Liver (tissue), 7 donors: ENCODE measurements at regions not wholly inside any gene's neighbourhood (a gene's known extent, or its start where the extent isn't known, plus 50 kb on each side); places are given as distances from the start of the nearest gene placed in this dataset.

Source experiments
- DNase-seq: peaks from one replicate; pipeline ENCODE4 v3.0.0-alpha.2; 2017; ENCODE audit warnings: low spot score
- H3K27ac ChIP-seq, 2 donors: one replicate each; pipeline ENCODE4 v1.7.0; 2013; ENCODE audit warnings: inconsistent platforms in 2 of 2, low read length in 2 of 2, control low read depth in 1 of 2, low read depth in 1 of 2, mild to moderate bottlenecking in 1 of 2
- H3K27me3 ChIP-seq, 4 donors: one replicate each; pipeline versions ENCODE4 v1.6.1 to v1.7.0; 2013; ENCODE audit warnings: low read length in 3 of 4, inconsistent platforms in 1 of 4, mild to moderate bottlenecking in 1 of 4, moderate library complexity in 1 of 4; ENCODE audit not compliant: control insufficient read depth in 4 of 4, insufficient read depth in 4 of 4
- H3K36me3 ChIP-seq, 4 donors: one replicate each; pipeline versions ENCODE4 v1.6.1 to v1.7.0; 2013; ENCODE audit warnings: low read length in 3 of 4, mild to moderate bottlenecking in 3 of 4, low read depth in 1 of 4, moderate library complexity in 1 of 4; ENCODE audit not compliant: control insufficient read depth in 4 of 4, insufficient read depth in 3 of 4
- H3K4me1 ChIP-seq, 4 donors: one replicate each; pipeline versions ENCODE4 v1.6.1 to v1.7.0; 2013; ENCODE audit warnings: low read length in 3 of 4, mild to moderate bottlenecking in 3 of 4, moderate library complexity in 1 of 4; ENCODE audit not compliant: control insufficient read depth in 4 of 4, insufficient read depth in 4 of 4
- H3K4me3 ChIP-seq, 3 donors: one replicate each; pipeline versions ENCODE4 v1.6.1 to v1.7.0; 2013; ENCODE audit warnings: low read length in 3 of 3, control low read depth in 1 of 3, low read depth in 1 of 3, mild to moderate bottlenecking in 1 of 3
- H3K9ac ChIP-seq, 2 donors: one replicate each; pipeline ENCODE4 v1.7.0; 2013; ENCODE audit warnings: low read length in 2 of 2, mild to moderate bottlenecking in 2 of 2, moderate library complexity in 2 of 2, control low read depth in 1 of 2, low read depth in 1 of 2
- H3K9me3 ChIP-seq, 4 donors: one replicate each; pipeline versions ENCODE4 v1.6.1 to v1.7.0; 2013; ENCODE audit warnings: low read length in 3 of 4; ENCODE audit not compliant: control insufficient read depth in 4 of 4
- ATF3 ChIP-seq: IDR thresholded peaks from 2 replicates; pipeline ENCODE4 v1.6.1; 2016; ENCODE audit warnings: antibody characterized with exemption
- EGR1 ChIP-seq, 2 donors: IDR thresholded peaks; 2 replicates each; pipeline ENCODE4 v1.6.1; 2016 to 2018; ENCODE audit warnings: antibody characterized with exemption in 2 of 2, low read depth in 2 of 2
- FOXA1 ChIP-seq: IDR thresholded peaks from 2 replicates; pipeline ENCODE4 v1.6.1; 2016; ENCODE audit warnings: antibody characterized with exemption
- FOXA2 ChIP-seq: IDR thresholded peaks from 2 replicates; pipeline ENCODE4 v1.6.1; 2016; ENCODE audit warnings: antibody characterized with exemption
- HNF4A ChIP-seq, 2 donors: conservative IDR thresholded peaks; 2 replicates each; pipeline ENCODE4 v1.6.1; 2016; ENCODE audit warnings: antibody characterized with exemption in 2 of 2, mild to moderate bottlenecking in 2 of 2
- HNF4G ChIP-seq: IDR thresholded peaks from 2 replicates; pipeline ENCODE4 v1.6.1; 2016; ENCODE audit warnings: antibody characterized with exemption
- JUND ChIP-seq, 2 donors: IDR thresholded peaks; 2 replicates each; pipeline ENCODE4 v1.6.1; 2016; ENCODE audit warnings: antibody characterized with exemption in 2 of 2
- MAX ChIP-seq: IDR thresholded peaks from 2 replicates; pipeline ENCODE4 v1.6.1; 2016; ENCODE audit warnings: antibody characterized with exemption
- NR2F2 ChIP-seq: IDR thresholded peaks from 2 replicates; pipeline ENCODE4 v1.6.1; 2016; ENCODE audit warnings: antibody characterized with exemption
- REST ChIP-seq: IDR thresholded peaks from 2 replicates; pipeline ENCODE4 v1.6.1; 2016; ENCODE audit warnings: antibody characterized with exemption, mild to moderate bottlenecking
- RXRA ChIP-seq, 2 donors: IDR thresholded peaks; 2 replicates each; pipeline ENCODE4 v1.6.1; 2017 to 2018; ENCODE audit warnings: antibody characterized with exemption in 2 of 2, mild to moderate bottlenecking in 1 of 2
- SP1 ChIP-seq: IDR thresholded peaks from 2 replicates; pipeline ENCODE4 v1.6.1; 2018; ENCODE audit warnings: antibody characterized with exemption, mild to moderate bottlenecking
- TAF1 ChIP-seq: conservative IDR thresholded peaks from 2 replicates; pipeline ENCODE4 v1.6.1; 2016; ENCODE audit warnings: antibody characterized with exemption, mild to moderate bottlenecking
- YY1 ChIP-seq: IDR thresholded peaks from 2 replicates; pipeline ENCODE4 v1.6.1; 2016; ENCODE audit warnings: antibody characterized with exemption, mild to moderate bottlenecking
- ZBTB33 ChIP-seq: IDR thresholded peaks from 2 replicates; pipeline ENCODE4 v1.6.1; 2016; ENCODE audit warnings: antibody characterized with exemption
- WGBS: extraction: QIAGEN DNeasy Blood & Tissue Kit; methylation state at CpG from one replicate; pipeline ENCODE4 v1.1.7; 2013; 5-methylcytosine and 5-hydroxymethylcytosine counted together
- donor health status: healthy.
- donor health status: healthy.
- donor health status: healthy.
- donor health status: healthy.

GRCh38 chr2:180419212-180419611, 412.1 kb upstream of the CWC22 start:
- H3K27ac ChIP-seq: no peak overlapping the region
- TF ChIP-seq NR2F2: no peak
- TF ChIP-seq ATF3: no peak
- no peak for TF ChIP-seq YY1
- TF ChIP-seq MAX: no peak
- TF ChIP-seq FOXA1: no peak
- TF ChIP-seq TAF1: no peak
- no peak for TF ChIP-seq REST
- no peak for TF ChIP-seq SP1
- TF ChIP-seq FOXA2: no peak
- no peak for TF ChIP-seq HNF4G
- TF ChIP-seq HNF4A (conservative IDR thresholded peaks at IDR 0.05): no peak
- no peak for TF ChIP-seq RXRA (IDR thresholded peaks at IDR 0.05)
- no peaks in the 10 kb centered on the region for H3K4me1 ChIP-seq
- H3K9me3 ChIP-seq: no peaks in the 10 kb centered on the region
- peaks cover 0 to 4% (median 0%) of the 10 kb centered on the region in 4 donors for H3K27me3 ChIP-seq
- H3K36me3 ChIP-seq: no peaks in the 10 kb centered on the region
- WGBS: 94% methylated on average over 3 of the region's 3 CpGs
- H3K9ac ChIP-seq: no peak overlapping the region
- H3K4me3 ChIP-seq: no peak overlapping the region
- DNase-seq: no peak

GRCh38 chr2:180416627-180417026, 409.5 kb upstream of the CWC22 start:
- Histone ChIP-seq H3K27me3 (peaks cover 0 to 4% (median 0%) of the 10 kb centered on the region in 4 donors), H3K9ac (no peak overlapping the region), H3K4me1 (no peaks in the 10 kb centered on the region), H3K36me3 (no peaks in the 10 kb centered on the region), H3K27ac (no peak overlapping the region), H3K9me3 (no peaks in the 10 kb centered on the region), H3K4me3 (no peak overlapping the region)
- no peak for DNase-seq
- 87% methylated on average over 6 of the region's 6 CpGs for whole genome bisulfite sequencing
- TF ChIP-seq HNF4G (no peak), REST (no peak), YY1 (no peak), JUND (IDR thresholded peaks at IDR 0.05) (no peak), SP1 (no peak), RXRA (IDR thresholded peaks at IDR 0.05) (no peak), EGR1 (IDR thresholded peaks at IDR 0.05; ENCODE audit: low read depth in 2 of 2) (no peak), ZBTB33 (no peak)
